ENCODE measurements at regions not wholly inside any gene's neighbourhood (a gene's known extent, or its start where the extent isn't known, plus 50 kb on each side); places are given as distances from the start of the nearest gene placed in this dataset.

- TF ChIP-seq, protein P1, sequence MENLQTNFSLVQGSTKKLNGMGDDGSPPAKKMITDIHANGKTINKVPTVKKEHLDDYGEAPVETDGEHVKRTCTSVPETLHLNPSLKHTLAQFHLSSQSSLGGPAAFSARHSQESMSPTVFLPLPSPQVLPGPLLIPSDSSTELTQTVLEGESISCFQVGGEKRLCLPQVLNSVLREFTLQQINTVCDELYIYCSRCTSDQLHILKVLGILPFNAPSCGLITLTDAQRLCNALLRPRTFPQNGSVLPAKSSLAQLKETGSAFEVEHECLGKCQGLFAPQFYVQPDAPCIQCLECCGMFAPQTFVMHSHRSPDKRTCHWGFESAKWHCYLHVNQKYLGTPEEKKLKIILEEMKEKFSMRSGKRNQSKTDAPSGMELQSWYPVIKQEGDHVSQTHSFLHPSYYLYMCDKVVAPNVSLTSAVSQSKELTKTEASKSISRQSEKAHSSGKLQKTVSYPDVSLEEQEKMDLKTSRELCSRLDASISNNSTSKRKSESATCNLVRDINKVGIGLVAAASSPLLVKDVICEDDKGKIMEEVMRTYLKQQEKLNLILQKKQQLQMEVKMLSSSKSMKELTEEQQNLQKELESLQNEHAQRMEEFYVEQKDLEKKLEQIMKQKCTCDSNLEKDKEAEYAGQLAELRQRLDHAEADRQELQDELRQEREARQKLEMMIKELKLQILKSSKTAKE (IDR thresholded peaks at IDR 0.05; ENCODE audit: low read depth, poor library complexity, severe bottlenecking), result peak; percentile 96
- TF ChIP-seq MEF2A (IDR thresholded peaks at IDR 0.05; ENCODE audit: insufficient read depth, low read depth, low read length) (peak; percentile 98), GATAD2B (conservative IDR thresholded peaks at IDR 0.05; ENCODE audit: low read depth) (peak; percentile 98), ATF7 (IDR thresholded peaks at IDR 0.05; ENCODE audit: low read depth) (peak; percentile 96), ZNF274 (IDR thresholded peaks at IDR 0.05; ENCODE audit: insufficient read depth, insufficient read length) (no peak), LARP7 (IDR thresholded peaks at IDR 0.05) (no peak; the same call in 1 of the 2 replicates), FOXM1 (IDR thresholded peaks at IDR 0.05; ENCODE audit: low read depth, low read length) (peak; percentile 97), ZNF687 (IDR thresholded peaks at IDR 0.05) (peak; percentile 86; the same call in 1 of the 2 replicates), HDAC2 (IDR thresholded peaks at IDR 0.05) (no peak), HDAC6 (IDR thresholded peaks at IDR 0.05; ENCODE audit: unreplicated experiment) (no peak), SPI1 (IDR thresholded peaks at IDR 0.05; ENCODE audit: borderline replicate concordance, insufficient read depth, low read depth, low read length) (peak; percentile 67), TCF12 (IDR thresholded peaks at IDR 0.05; ENCODE audit: low read depth, low read length) (peak; percentile 99), TARDBP (IDR thresholded peaks at IDR 0.05; ENCODE audit: borderline replicate concordance) (no peak), KDM1A (IDR thresholded peaks at IDR 0.05; ENCODE audit: borderline replicate concordance) (no peak), ZNF207 (IDR thresholded peaks at IDR 0.05; ENCODE audit: borderline replicate concordance) (peak; percentile 54; the same call in 1 of the 2 replicates), ETV6 (conservative IDR thresholded peaks at IDR 0.05 in 1 of 2, IDR thresholded peaks at IDR 0.05 in 1 of 2; ENCODE audit: borderline replicate concordance in 1 of 2, low read depth in 1 of 2) (peak in 1 of 2 experiments; percentile 95; a peak in 2 of 4 replicates), PKNOX1 (IDR thresholded peaks at IDR 0.05) (peak; percentile 57; the same call in 1 of the 2 replicates), FOXK2 (IDR thresholded peaks at IDR 0.05) (no peak), FOS (IDR thresholded peaks at IDR 0.05; ENCODE audit: borderline replicate concordance, extremely low read depth, insufficient read length) (no peak), CEBPB (IDR thresholded peaks at IDR 0.05; ENCODE audit: borderline replicate concordance in 1 of 2, low read depth in 2 of 2, low read length in 2 of 2) (peak in 1 of 2 experiments; percentile 89; a peak in 2 of 4 replicates), CBX5 (IDR thresholded peaks at IDR 0.05; ENCODE audit: low read depth) (peak; percentile 96; the same call in 1 of the 2 replicates), SMC3 (IDR thresholded peaks at IDR 0.05; ENCODE audit: borderline replicate concordance, low read length) (peak; percentile 30; the same call in 1 of the 2 replicates), RAD21 (IDR thresholded peaks at IDR 0.05; ENCODE audit: insufficient read depth, low read depth, low read length) (peak; percentile 38)
Observed at GRCh38 chr10:110414548-110415309, 83.0 kb upstream of the DUSP5 start (continued).
